WI38 (cell line): ENCODE measurements at regions not wholly inside any gene's neighbourhood (a gene's known extent, or its start where the extent isn't known, plus 50 kb on each side); places are given as distances from the start of the nearest gene placed in this dataset.
"Not testable (repeated sequence)": the region's sequence is repeated elsewhere in the genome, so short reads cannot be mapped to it uniquely, and the experiment has no call there.

ENCODE experiments used
- H3K4me3 ChIP-seq: 2 replicates; pipeline ENCODE4 v1.5.1; 2011; ENCODE audit warnings: low read depth, mild to moderate bottlenecking, control low read depth, low read length
- TF ChIP-seq, protein P1 (sequence below): IDR thresholded peaks from 2 replicates; pipeline ENCODE4 v1.5.1; 2012; ENCODE audit warnings: low read depth, mild to moderate bottlenecking, control low read depth, low read length

DNA sequence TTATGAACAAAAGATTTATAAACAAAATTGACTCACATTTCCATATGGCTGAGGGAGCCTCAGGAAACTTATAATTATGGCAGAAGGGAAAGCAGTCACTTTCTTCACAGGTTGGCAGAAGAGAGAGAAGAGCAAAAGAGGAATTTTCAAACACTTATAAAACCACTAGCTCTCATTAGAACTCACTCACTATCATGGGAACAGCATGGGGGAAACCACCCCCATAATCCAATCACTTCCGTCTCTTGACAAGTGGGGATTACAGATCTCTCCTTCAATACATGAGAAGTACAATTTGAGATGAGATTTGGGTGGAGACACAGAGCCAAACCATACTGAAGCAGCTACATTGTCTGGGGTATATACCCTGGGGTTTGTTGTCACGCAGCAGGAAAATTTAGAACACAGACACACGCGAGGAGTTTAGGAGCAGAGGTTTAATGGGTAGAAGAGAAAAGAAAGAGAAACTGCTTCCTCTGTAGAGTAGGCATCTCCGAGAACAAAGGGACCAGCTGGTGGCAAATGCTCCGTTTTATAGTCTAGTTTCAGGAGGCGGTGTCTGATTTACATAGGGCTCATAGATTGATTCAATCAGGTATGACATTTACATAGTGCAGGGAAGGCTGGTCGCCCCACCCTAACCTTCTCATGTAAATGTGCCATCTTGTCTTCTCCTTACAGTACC, 2277.7 kb upstream of the AGA start:
- TF ChIP-seq, protein P1, sequence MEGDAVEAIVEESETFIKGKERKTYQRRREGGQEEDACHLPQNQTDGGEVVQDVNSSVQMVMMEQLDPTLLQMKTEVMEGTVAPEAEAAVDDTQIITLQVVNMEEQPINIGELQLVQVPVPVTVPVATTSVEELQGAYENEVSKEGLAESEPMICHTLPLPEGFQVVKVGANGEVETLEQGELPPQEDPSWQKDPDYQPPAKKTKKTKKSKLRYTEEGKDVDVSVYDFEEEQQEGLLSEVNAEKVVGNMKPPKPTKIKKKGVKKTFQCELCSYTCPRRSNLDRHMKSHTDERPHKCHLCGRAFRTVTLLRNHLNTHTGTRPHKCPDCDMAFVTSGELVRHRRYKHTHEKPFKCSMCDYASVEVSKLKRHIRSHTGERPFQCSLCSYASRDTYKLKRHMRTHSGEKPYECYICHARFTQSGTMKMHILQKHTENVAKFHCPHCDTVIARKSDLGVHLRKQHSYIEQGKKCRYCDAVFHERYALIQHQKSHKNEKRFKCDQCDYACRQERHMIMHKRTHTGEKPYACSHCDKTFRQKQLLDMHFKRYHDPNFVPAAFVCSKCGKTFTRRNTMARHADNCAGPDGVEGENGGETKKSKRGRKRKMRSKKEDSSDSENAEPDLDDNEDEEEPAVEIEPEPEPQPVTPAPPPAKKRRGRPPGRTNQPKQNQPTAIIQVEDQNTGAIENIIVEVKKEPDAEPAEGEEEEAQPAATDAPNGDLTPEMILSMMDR = no peak
- H3K4me3 ChIP-seq = no peak overlapping the region

DNA sequence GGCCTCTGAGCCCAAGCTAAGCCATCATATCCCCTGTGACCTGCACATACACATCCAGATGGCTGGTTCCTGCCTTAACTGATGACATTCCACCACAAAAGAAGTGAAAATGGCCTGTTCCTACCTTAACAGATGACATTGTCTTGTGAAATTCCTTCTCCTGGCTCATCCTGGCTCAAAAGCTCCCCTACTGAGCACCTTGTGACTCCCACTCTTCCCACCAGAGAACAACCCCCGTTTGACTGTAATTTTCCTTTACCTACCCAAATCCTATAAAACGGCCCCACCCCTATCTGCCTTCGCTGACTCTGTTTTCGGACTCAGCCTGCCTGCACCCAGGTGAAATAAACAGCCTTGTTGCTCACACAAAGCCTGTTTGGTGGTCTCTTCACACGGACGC, 2284.3 kb upstream of the AGA start:
- not testable (repeated sequence) for H3K4me3 ChIP-seq

DNA sequence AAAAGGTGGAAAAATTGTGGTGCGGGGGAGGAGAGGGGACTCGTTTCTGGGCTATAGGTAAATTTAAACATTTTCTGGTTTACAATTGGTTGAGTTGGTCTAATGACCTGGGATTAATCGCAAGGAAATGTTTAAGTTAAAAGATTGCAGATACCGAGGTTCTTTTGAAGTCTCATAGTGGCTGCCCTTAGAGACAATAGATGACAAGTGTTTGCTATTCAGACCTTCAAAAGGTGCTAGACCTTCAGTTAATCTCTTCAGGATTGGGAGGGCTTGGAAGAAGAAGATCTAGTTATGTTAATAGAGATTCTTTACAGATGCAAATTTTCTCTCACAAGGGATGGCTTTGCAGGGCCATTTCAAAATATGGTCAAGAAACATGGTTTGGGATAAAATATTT, 2286.1 kb upstream of the AGA start:
- H3K4me3 ChIP-seq = no peak overlapping the region
- TF ChIP-seq, protein P1 = no peak

DNA sequence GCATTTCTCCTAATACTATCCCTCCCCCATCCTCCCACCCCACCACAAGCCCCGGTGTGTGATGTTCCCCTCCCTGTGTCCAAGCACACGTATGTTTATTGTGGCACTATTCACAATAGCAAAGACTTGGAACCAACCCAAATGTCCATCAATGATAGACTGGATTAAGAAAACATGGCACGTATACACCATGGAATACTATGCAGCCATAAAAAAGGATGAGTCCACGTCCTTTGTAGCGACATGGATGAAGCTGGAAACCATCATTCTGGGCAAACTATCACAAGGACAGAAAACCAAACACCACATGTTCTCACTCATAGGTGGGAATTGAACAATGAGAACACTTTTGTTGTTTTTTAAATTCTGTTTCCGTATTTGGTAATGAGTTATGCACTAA, 2294.6 kb upstream of the AGA start:
- H3K4me3 ChIP-seq = not testable (repeated sequence)

DNA sequence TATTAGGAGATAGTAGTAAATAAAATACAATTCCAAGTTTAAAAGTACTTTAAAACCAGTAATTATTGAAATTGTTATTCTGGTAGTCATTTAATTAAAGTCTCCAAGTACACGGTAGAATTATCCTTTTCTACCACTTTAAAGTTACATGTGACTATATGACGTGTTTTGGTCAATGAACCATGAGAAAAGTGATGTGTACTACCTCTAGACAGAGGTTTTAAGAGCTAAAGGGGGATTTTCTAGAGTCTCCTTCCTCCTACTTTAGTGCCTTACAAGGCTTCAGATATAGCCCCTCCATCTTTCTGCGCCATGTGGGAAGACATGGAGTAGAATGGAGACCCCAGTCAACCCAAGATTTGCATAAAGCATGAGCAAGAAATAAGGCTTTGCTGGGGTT, 2296.6 kb upstream of the AGA start:
- TF ChIP-seq, protein P1 = no peak
- no peak overlapping the region for H3K4me3 ChIP-seq

DNA sequence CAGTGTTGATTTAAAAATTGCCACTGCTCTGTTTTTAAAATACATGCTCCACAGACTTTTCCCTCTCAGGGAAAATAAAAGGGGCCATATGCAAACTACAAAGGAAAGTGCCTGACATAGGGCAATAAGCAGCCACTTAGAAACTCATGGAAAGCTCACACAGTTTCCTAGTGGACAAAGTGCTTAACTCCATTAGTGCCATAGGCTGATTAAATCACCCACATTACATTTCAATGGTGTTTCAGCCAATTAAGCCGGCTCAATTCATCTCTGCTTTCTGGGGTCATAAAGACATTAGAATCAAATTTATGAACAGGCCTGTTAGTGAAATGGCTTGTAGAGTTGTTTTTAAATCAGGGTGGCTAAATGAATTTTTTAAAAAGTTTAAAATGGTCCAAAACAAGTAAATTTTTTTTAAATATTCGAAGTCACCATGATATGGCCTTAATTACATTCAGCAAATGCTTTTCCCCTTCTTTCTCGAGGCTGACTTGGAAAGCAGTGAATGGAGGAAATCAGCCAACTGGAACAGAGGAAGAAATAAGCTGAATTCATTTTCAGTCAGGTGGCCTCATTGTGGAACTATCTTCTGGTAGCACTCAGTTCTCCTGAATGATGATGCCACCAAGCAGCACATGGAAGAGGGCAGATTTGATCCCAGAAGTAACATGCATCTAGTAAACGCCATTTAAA, 2305.1 kb upstream of the AGA start:
- TF ChIP-seq, protein P1 = no peak

DNA sequence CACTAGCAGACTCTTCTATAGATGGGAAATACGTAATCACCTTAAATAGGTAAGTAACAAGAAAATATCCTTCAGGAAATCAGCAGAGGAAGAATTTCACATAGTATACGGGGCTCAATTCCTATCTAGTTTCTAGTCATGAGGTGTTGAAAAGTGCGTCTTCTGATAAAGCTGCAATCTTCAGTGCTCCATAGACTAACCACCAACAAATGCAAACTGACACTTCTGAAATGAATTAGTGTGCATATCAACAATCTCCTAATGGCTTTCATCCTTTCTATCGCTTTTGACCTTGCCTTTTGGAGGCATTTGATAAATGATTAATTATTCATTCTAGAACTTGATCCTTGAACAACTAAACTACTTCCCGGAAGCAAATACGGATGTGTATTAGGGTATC, 2306.6 kb upstream of the AGA start:
- H3K4me3 ChIP-seq = no peak overlapping the region

More for the DNA sequence above, 2305.1 kb upstream of the AGA start:
- H3K4me3 ChIP-seq = no peak overlapping the region

DNA sequence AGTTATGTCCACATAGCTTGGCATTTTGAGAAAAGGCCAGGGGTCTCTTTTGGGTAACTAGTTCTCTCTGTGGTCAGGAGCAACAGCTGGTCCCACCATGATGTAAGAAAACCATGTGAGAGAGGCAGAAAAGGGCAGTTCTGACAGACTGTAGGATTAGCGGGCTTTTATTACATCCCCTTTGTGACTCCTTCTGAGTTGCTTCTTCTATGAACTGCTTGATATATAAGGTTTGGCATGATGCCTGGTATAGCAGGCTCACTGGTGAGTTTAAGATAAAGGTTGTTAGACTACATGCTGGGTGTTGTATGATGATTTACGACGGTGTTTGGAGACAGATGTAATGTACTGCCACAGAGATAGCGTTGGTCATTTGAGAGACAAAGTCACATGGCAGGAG, 2308.1 kb upstream of the AGA start:
- H3K4me3 ChIP-seq = no peak overlapping the region
- TF ChIP-seq, protein P1 = no peak

More for the DNA sequence above, 2306.6 kb upstream of the AGA start:
- TF ChIP-seq, protein P1 = no peak
